CD8-positive, alpha-beta memory T cell (primary cell): ENCODE measurements at regions not wholly inside any gene's neighbourhood (a gene's known extent, or its start where the extent isn't known, plus 50 kb on each side); places are given as distances from the start of the nearest gene placed in this dataset.

Experiments
- CTCF ChIA-PET: fragments of 350-600 bp; sonication (Branson Sonifier 250); formaldehyde crosslinking; loops from one replicate; lab custom pipeline; 2021; ENCODE audit warnings: antibody characterized with exemption; lab: Charles Lee
- POLR2A ChIA-PET: fragments of 350-600 bp; sonication (Branson Sonifier 250); formaldehyde crosslinking; loops from one replicate; lab custom pipeline; 2021; ENCODE audit warnings: antibody characterized with exemption; lab: Charles Lee
- DNase-seq, 5 donors: peaks; one replicate each; pipeline versions ENCODE4 v3.0.0 to v3.0.0-alpha.2; 2020 to 2022; ENCODE audit warnings: mixed read lengths in 1 of 5
- H3K27ac ChIP-seq: one replicate; pipeline ENCODE4 v1.7.0; 2013; ENCODE audit warnings: low read depth, mild to moderate bottlenecking, low read length, moderate library complexity
- H3K27me3 ChIP-seq: 2 replicates; pipeline ENCODE4 v1.7.0; 2013; ENCODE audit warnings: low read length, mild to moderate bottlenecking; ENCODE audit not compliant: insufficient read depth, poor library complexity, severe bottlenecking
- H3K36me3 ChIP-seq: 2 replicates; pipeline ENCODE4 v1.7.0; 2013; ENCODE audit warnings: mild to moderate bottlenecking, low read length, moderate library complexity; ENCODE audit not compliant: insufficient read depth
- H3K4me1 ChIP-seq: 2 replicates; pipeline ENCODE4 v1.7.0; 2013; ENCODE audit warnings: mild to moderate bottlenecking, low read length, moderate library complexity; ENCODE audit not compliant: insufficient read depth
- H3K4me3 ChIP-seq: 2 replicates; pipeline ENCODE4 v1.7.0; 2013; ENCODE audit warnings: mild to moderate bottlenecking, low read length
- H3K9me3 ChIP-seq: 2 replicates; pipeline ENCODE4 v1.7.0; 2013; ENCODE audit warnings: mild to moderate bottlenecking, low read length
- H3K27ac Mint-ChIP-seq, 8 donors: one replicate each; pipeline ENCODE4 v1.8.0; 2020 to 2021; ENCODE audit warnings: mixed read lengths in 8 of 8, mild to moderate bottlenecking in 6 of 8, inconsistent platforms in 3 of 8, moderate library complexity in 3 of 8
- H3K27me3 Mint-ChIP-seq, 2 donors: one replicate each; pipeline ENCODE4 v1.8.0; 2020 to 2021; ENCODE audit warnings: mixed read lengths in 2 of 2, mild to moderate bottlenecking in 1 of 2, moderate library complexity in 1 of 2
- H3K36me3 Mint-ChIP-seq, 3 donors: one replicate each; pipeline ENCODE4 v1.8.0; 2020 to 2021; ENCODE audit warnings: mixed read lengths in 3 of 3, inconsistent platforms in 1 of 3, mild to moderate bottlenecking in 1 of 3
- H3K4me1 Mint-ChIP-seq, 3 donors: one replicate each; pipeline ENCODE4 v1.8.0; 2020 to 2021; ENCODE audit warnings: mixed read lengths in 3 of 3, inconsistent platforms in 1 of 3, mild to moderate bottlenecking in 1 of 3
- H3K4me3 Mint-ChIP-seq, 7 donors: one replicate each; pipeline ENCODE4 v1.8.0; 2020 to 2021; ENCODE audit warnings: mixed read lengths in 7 of 7, mild to moderate bottlenecking in 6 of 7, moderate library complexity in 4 of 7, inconsistent platforms in 2 of 7
- H3K9me3 Mint-ChIP-seq, 5 donors: one replicate each; pipeline ENCODE4 v1.8.0; 2020 to 2022; ENCODE audit warnings: mixed read lengths in 5 of 5, mild to moderate bottlenecking in 3 of 5, moderate library complexity in 2 of 5, inconsistent platforms in 1 of 5

- peaks cover 0 to 4% (median 2%) of the 10 kb centered on the region in 3 donors for H3K4me1 Mint-ChIP-seq
- H3K27ac Mint-ChIP-seq: no peak overlapping the region
- H3K27me3 Mint-ChIP-seq: no peaks in the 10 kb centered on the region
- Histone ChIP-seq H3K4me3 (no peak overlapping the region), H3K4me1 (no peaks in the 10 kb centered on the region), H3K27me3 (no peaks in the 10 kb centered on the region), H3K36me3 (no peaks in the 10 kb centered on the region), H3K9me3 (no peaks in the 10 kb centered on the region), H3K27ac (no peak overlapping the region)
- H3K9me3 Mint-ChIP-seq: no peaks in the 10 kb centered on the region
- no peaks in the 10 kb centered on the region for H3K36me3 Mint-ChIP-seq
- ChIA-PET POLR2A (no interaction called here), CTCF (no interaction called here)
- DNase-seq: no peak
- H3K4me3 Mint-ChIP-seq: no peak overlapping the region
Observed at GRCh38 chr1:101162736-101163735, 73.8 kb upstream of the S1PR1 start.

DNA sequence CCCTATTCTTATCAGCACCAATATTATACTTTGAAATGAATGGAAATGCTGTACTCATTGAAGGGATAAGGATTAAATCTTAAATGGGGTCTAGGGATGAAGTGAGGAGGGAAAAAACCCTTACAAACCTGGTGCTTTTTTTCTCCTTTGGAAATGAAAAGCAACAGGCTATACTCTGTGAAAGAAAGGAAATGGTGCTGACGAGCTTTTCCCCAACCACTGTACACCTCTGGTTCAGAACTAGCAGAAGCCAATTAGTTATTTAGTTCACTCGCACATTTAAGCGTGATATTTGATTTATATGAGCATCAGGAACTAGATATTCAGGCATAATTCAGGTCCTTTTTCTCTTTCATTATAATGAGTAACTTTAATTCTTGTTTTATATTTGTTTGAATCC is 74.5 kb upstream of the S1PR1 start:
- Histone ChIP-seq H3K4me3 (no peak overlapping the region), H3K27me3 (no peaks in the 10 kb centered on the region), H3K27ac (no peak overlapping the region), H3K36me3 (no peaks in the 10 kb centered on the region), H3K9me3 (no peaks in the 10 kb centered on the region), H3K4me1 (no peaks in the 10 kb centered on the region)
- POLR2A ChIA-PET: no interaction called here
- Mint-ChIP-seq H3K4me3 (no peak overlapping the region), H3K27ac (no peak overlapping the region), H3K27me3 (no peaks in the 10 kb centered on the region), H3K9me3 (no peaks in the 10 kb centered on the region), H3K36me3 (no peaks in the 10 kb centered on the region), H3K4me1 (peaks cover 0 to 4% (median 0%) of the 10 kb centered on the region in 3 donors)
- no peak for DNase-seq
- CTCF ChIA-PET: no interaction called here

DNA sequence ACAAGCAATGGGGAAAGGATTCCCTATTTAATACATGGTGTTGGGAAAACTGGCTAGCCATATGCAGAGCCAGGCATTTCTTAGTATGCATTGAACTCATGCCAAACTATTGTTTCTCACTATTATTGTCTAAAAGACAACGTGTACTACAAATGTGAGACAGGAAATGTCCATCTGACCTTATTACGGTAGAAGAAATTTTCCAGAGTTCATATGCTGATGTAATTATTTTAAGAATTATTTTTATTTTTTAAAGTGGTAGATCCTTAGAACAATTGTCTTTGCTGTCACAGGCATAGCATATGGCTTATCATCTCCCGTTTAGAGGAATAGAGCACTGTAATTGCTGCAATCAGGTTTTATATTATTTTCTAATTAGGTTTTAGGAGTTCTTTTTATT is 75.2 kb upstream of the S1PR1 start:
- POLR2A ChIA-PET: no interaction called here
- H3K36me3 Mint-ChIP-seq: no peaks in the 10 kb centered on the region
- H3K4me3 Mint-ChIP-seq: no peak overlapping the region

GRCh38 chr1:101158424-101158823 is 78.4 kb upstream of the S1PR1 start:
- H3K36me3 ChIP-seq: no peaks in the 10 kb centered on the region
- Mint-ChIP-seq H3K4me1 (peaks cover 0 to under 1% (median 0%) of the 10 kb centered on the region in 3 donors), H3K4me3 (no peak overlapping the region), H3K27me3 (peaks cover 0 to 2% of the 10 kb centered on the region in 2 donors), H3K36me3 (no peaks in the 10 kb centered on the region), H3K9me3 (no peaks in the 10 kb centered on the region), H3K27ac (no peak overlapping the region)
- DNase-seq: no peak
- POLR2A ChIA-PET: no interaction called here
- CTCF ChIA-PET: no interaction called here
- H3K27me3 ChIP-seq: no peaks in the 10 kb centered on the region
- H3K9me3 ChIP-seq: no peaks in the 10 kb centered on the region
- no peak overlapping the region for H3K27ac ChIP-seq
- H3K4me1 ChIP-seq: no peaks in the 10 kb centered on the region
- no peak overlapping the region for H3K4me3 ChIP-seq

More for the DNA sequence above, 75.2 kb upstream of the S1PR1 start:
- Mint-ChIP-seq H3K27ac (no peak overlapping the region), H3K4me1 (peaks cover 0 to 4% (median 0%) of the 10 kb centered on the region in 3 donors), H3K9me3 (no peaks in the 10 kb centered on the region), H3K27me3 (no peaks in the 10 kb centered on the region)
- Histone ChIP-seq H3K4me3 (no peak overlapping the region), H3K36me3 (no peaks in the 10 kb centered on the region), H3K9me3 (no peaks in the 10 kb centered on the region), H3K4me1 (no peaks in the 10 kb centered on the region), H3K27me3 (no peaks in the 10 kb centered on the region), H3K27ac (no peak overlapping the region)
- CTCF ChIA-PET: no interaction called here
- no peak for DNase-seq

DNA sequence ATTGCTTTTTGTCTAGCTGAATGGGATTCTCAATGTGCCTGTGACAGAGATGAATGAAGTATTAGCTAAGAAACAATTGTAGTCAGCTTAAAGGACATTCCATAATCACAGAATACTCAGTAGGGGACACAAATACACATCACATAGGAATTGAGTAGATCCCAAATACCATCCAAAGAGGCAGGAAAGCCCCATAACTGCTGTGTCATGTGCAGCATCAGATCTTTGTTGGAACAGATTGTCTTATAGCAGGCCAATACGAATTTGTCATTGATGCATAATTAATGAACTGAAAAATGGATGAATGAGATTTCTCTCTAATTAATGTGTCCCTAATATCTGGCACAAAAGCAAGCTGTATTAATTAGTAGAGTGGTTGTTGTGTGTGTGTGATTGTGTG is 82.3 kb upstream of the S1PR1 start:
- Mint-ChIP-seq H3K4me3 (no peak overlapping the region), H3K4me1 (no peaks in the 10 kb centered on the region), H3K27ac (no peak overlapping the region), H3K36me3 (no peaks in the 10 kb centered on the region), H3K27me3 (peaks cover 0 to 2% of the 10 kb centered on the region in 2 donors), H3K9me3 (no peaks in the 10 kb centered on the region)
- Histone ChIP-seq H3K27me3 (no peaks in the 10 kb centered on the region), H3K36me3 (no peaks in the 10 kb centered on the region), H3K9me3 (no peaks in the 10 kb centered on the region), H3K4me1 (no peaks in the 10 kb centered on the region), H3K4me3 (no peak overlapping the region), H3K27ac (no peak overlapping the region)
- DNase-seq: no peak
- CTCF ChIA-PET: no interaction called here
- POLR2A ChIA-PET: no interaction called here

- Mint-ChIP-seq H3K4me3 (no peak overlapping the region), H3K27me3 (peaks cover 0 to 2% of the 10 kb centered on the region in 2 donors), H3K36me3 (no peaks in the 10 kb centered on the region), H3K27ac (no peak overlapping the region), H3K9me3 (no peaks in the 10 kb centered on the region), H3K4me1 (no peaks in the 10 kb centered on the region)
- Histone ChIP-seq H3K9me3 (no peaks in the 10 kb centered on the region), H3K4me3 (no peak overlapping the region), H3K4me1 (no peaks in the 10 kb centered on the region), H3K36me3 (no peaks in the 10 kb centered on the region), H3K27me3 (no peaks in the 10 kb centered on the region), H3K27ac (no peak overlapping the region)
- no peak for DNase-seq
- POLR2A ChIA-PET: no interaction called here
- CTCF ChIA-PET: no interaction called here
Observed at GRCh38 chr1:101153692-101154091, 83.1 kb upstream of the S1PR1 start.

DNA sequence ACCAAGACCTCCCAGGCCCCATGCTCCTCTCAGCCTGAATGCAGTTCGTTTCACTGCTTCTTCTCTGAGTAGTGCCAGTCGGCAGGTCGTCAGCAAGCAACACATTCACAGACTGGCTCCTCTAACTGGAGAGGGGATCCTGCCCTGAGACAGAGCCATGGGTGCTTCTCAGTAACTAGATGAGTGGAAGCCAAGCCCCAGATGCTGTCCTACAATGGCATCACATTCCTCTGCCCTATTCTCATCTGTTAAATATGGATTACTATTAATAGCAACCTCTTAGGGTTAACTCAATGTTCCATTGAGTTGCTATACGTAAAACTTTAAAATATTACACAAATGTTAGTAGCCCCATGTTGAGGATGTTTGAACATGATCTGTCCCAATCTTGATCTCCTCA is 84.2 kb upstream of the S1PR1 start:
- H3K36me3 ChIP-seq: no peaks in the 10 kb centered on the region
- DNase-seq: no peak
- CTCF ChIA-PET: no interaction called here
- Mint-ChIP-seq H3K9me3 (no peaks in the 10 kb centered on the region), H3K27me3 (peaks cover 0 to 2% of the 10 kb centered on the region in 2 donors), H3K36me3 (no peaks in the 10 kb centered on the region), H3K4me1 (no peaks in the 10 kb centered on the region), H3K4me3 (no peak overlapping the region), H3K27ac (no peak overlapping the region)
- H3K27me3 ChIP-seq: no peaks in the 10 kb centered on the region
- no peak overlapping the region for H3K4me3 ChIP-seq
- no peaks in the 10 kb centered on the region for H3K9me3 ChIP-seq
- no peaks in the 10 kb centered on the region for H3K4me1 ChIP-seq
- no peak overlapping the region for H3K27ac ChIP-seq
- POLR2A ChIA-PET: interaction anchor here (0.6 kb wide), 1 partner anchor 64 kb away, joined by 3 read pairs; no protein-coding TSS in a partner anchor

- Histone ChIP-seq H3K27me3 (no peaks in the 10 kb centered on the region), H3K4me1 (no peaks in the 10 kb centered on the region), H3K9me3 (no peaks in the 10 kb centered on the region), H3K36me3 (no peaks in the 10 kb centered on the region), H3K27ac (no peak overlapping the region), H3K4me3 (no peak overlapping the region)
- Mint-ChIP-seq H3K27me3 (peaks cover 0 to 2% of the 10 kb centered on the region in 2 donors), H3K36me3 (no peaks in the 10 kb centered on the region), H3K4me1 (no peaks in the 10 kb centered on the region), H3K27ac (no peak overlapping the region), H3K9me3 (no peaks in the 10 kb centered on the region), H3K4me3 (no peak overlapping the region)
- DNase-seq: no peak
- CTCF ChIA-PET: no interaction called here
- POLR2A ChIA-PET: no interaction called here
Observed at GRCh38 chr1:101151286-101151685, 85.5 kb upstream of the S1PR1 start.
